ENCODE measurements at regions not wholly inside any gene's neighbourhood (a gene's known extent, or its start where the extent isn't known, plus 50 kb on each side); places are given as distances from the start of the nearest gene placed in this dataset.

DNA sequence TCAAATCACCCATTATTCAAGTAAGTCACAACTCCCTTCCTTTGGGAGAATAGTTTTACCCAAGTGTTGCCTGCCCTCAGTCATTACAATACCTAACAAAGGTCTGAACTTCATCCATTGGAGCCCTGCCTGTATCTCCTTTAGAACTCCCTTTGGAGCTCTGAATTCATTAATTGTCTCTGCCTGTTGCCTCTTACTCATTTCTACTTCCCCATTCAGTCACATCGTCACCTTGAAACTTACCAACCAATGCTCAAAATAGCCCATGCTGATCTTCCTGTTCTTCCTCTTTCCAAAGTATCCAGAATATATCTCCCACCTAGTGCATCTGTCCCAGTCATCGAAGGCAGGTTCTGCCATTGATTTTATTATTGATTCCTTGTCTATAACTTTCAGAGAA lies 120.7 kb upstream of the ADGRF1 start:
- TF ChIP-seq CTCF (IDR thresholded peaks at IDR 0.05 in 4 of 5, conservative IDR thresholded peaks at IDR 0.05 in 1 of 5) (no peak), POLR2A (IDR thresholded peaks at IDR 0.05) (no peak)
